Astrocyte (in vitro differentiated cells and primary cell): ENCODE measurements at regions not wholly inside any gene's neighbourhood (a gene's known extent, or its start where the extent isn't known, plus 50 kb on each side); places are given as distances from the start of the nearest gene placed in this dataset.

Experiments used
- EZH2 ChIP-seq: IDR thresholded peaks from 2 replicates; pipeline ENCODE4 v1.6.1; 2012; ENCODE audit warnings: mild to moderate bottlenecking, low read length, inconsistent platforms; ENCODE audit not compliant: insufficient read depth
- TF ChIP-seq, protein P1 (sequence below): IDR thresholded peaks from 2 replicates; pipeline ENCODE4 v1.5.1; 2011; ENCODE audit warnings: low read depth, mild to moderate bottlenecking, inconsistent platforms, low read length, moderate library complexity; ENCODE audit not compliant: insufficient read depth

DNA sequence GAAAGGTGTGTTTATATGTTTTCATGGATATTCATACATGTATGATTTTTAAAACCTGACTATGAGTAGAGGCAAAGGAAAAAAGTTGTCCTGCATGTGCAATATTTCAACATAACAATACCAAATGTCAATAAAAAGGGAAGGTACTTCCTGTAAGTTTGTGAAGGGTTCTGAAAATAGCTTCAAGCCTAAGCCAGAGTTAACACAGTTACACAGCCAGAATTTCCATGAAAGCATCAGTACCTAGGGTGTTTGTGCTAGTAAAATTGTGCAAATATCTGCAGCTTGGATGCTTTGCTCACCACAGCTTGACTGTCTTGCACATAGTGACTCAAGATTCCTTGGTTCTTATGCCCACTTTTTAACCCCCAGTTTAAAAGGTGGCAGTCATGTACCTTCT, 193.1 kb upstream of the FAR2 start:
- TF ChIP-seq, protein P1, sequence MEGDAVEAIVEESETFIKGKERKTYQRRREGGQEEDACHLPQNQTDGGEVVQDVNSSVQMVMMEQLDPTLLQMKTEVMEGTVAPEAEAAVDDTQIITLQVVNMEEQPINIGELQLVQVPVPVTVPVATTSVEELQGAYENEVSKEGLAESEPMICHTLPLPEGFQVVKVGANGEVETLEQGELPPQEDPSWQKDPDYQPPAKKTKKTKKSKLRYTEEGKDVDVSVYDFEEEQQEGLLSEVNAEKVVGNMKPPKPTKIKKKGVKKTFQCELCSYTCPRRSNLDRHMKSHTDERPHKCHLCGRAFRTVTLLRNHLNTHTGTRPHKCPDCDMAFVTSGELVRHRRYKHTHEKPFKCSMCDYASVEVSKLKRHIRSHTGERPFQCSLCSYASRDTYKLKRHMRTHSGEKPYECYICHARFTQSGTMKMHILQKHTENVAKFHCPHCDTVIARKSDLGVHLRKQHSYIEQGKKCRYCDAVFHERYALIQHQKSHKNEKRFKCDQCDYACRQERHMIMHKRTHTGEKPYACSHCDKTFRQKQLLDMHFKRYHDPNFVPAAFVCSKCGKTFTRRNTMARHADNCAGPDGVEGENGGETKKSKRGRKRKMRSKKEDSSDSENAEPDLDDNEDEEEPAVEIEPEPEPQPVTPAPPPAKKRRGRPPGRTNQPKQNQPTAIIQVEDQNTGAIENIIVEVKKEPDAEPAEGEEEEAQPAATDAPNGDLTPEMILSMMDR: no peak
- TF ChIP-seq EZH2: no peak
